Upper lobe of left lung (tissue), 6 donors: ENCODE measurements at regions not wholly inside any gene's neighbourhood (a gene's known extent, or its start where the extent isn't known, plus 50 kb on each side); places are given as distances from the start of the nearest gene placed in this dataset.

Experiments
- ATAC-seq, 2 donors: fragments of 200-7000 bp; cut with Tn5 transposase; one replicate each; pipeline ENCODE4 v1.9.1; 2022; ENCODE audit warnings: mild to moderate bottlenecking in 2 of 2, moderate library complexity in 2 of 2; ENCODE audit not compliant: low FRiP score in 2 of 2
- DNase-seq, 2 donors: peaks; one replicate each; pipeline ENCODE4 v3.0.0-alpha.2; 2019 to 2020
- H3K27ac ChIP-seq, 4 donors: fragments of 200-600 bp; sonication (generic); one replicate each; pipeline ENCODE4 v1.5.1; 2016 to 2019
- H3K27me3 ChIP-seq, 4 donors: fragments of 200-600 bp; sonication (generic); one replicate each; pipeline ENCODE4 v1.5.1; 2017 to 2019
- H3K36me3 ChIP-seq, 4 donors: fragments of 200-600 bp; sonication (generic); one replicate each; pipeline ENCODE4 v1.5.1; 2016 to 2019
- H3K4me1 ChIP-seq, 4 donors: fragments of 200-600 bp; sonication (generic); one replicate each; pipeline ENCODE4 v1.5.1; 2018 to 2019
- H3K4me3 ChIP-seq, 4 donors: fragments of 200-600 bp; sonication (generic); one replicate each; pipeline ENCODE4 v1.5.1; 2017 to 2019; ENCODE audit warnings: mild to moderate bottlenecking in 2 of 4, moderate library complexity in 1 of 4
- H3K9me3 ChIP-seq, 4 donors: fragments of 200-600 bp; sonication (generic); one replicate each; pipeline ENCODE4 v1.5.1; 2018 to 2019
- CTCF ChIP-seq, 6 experiments: fragments of 450-650 bp in 4 of 6; fragments of 200-600 bp in 2 of 6; sonication (generic) in 2 of 6; IDR thresholded peaks; one replicate each; pipeline ENCODE4 v1.5.1; 2016 to 2019; ENCODE audit warnings: antibody characterized with exemption in 6 of 6
- EP300 ChIP-seq, 4 donors: sonication (generic); formaldehyde crosslinking; IDR thresholded peaks; one replicate each; pipeline ENCODE4 v1.5.1; 2017; ENCODE audit warnings: antibody characterized with exemption in 4 of 4, control low read depth in 2 of 4
- POLR2A ChIP-seq, 4 donors: fragments of 450-650 bp; IDR thresholded peaks; one replicate each; pipeline ENCODE4 v1.5.1; 2016 to 2017; ENCODE audit warnings: antibody characterized with exemption in 4 of 4, mild to moderate bottlenecking in 2 of 4
- POLR2AphosphoS5 ChIP-seq, 2 donors: sonication (generic); formaldehyde crosslinking; IDR thresholded peaks; one replicate each; pipeline ENCODE4 v1.5.1; 2017; ENCODE audit warnings: antibody characterized with exemption in 2 of 2
- WGBS, 2 donors: methylation state at CpG; one replicate each; pipeline ENCODE4 v1.1.5; 2017 to 2018; 5-methylcytosine and 5-hydroxymethylcytosine counted together
- donor health status: DM: no; HTN: no; CAD: no; lungs with moderate emphysema.
- donor health status: DM: no; HTN: yes; CAD: no; lungs with severe emphysema.

GRCh38 chr17:73722165-73722564, 77.9 kb upstream of the SDK2 start:
- Histone ChIP-seq H3K27me3 (no peaks in the 10 kb centered on the region), H3K4me1 (peaks cover 8 to 13% (median 10%) of the 10 kb centered on the region in 4 donors), H3K9me3 (no peaks in the 10 kb centered on the region), H3K27ac (no peak overlapping the region), H3K36me3 (no peaks in the 10 kb centered on the region), H3K4me3 (no peak overlapping the region)
- ATAC-seq: no peak
- TF ChIP-seq CTCF (IDR thresholded peaks at IDR 0.05): no peak
- no peak for TF ChIP-seq POLR2AphosphoS5 (IDR thresholded peaks at IDR 0.05)
- TF ChIP-seq POLR2A (IDR thresholded peaks at IDR 0.05): no peak
- no peak for TF ChIP-seq EP300 (IDR thresholded peaks at IDR 0.05)
- no peak for DNase-seq
- 64 to 68% methylated on average over 6 of the region's 6 CpGs for WGBS, 2 donors

DNA sequence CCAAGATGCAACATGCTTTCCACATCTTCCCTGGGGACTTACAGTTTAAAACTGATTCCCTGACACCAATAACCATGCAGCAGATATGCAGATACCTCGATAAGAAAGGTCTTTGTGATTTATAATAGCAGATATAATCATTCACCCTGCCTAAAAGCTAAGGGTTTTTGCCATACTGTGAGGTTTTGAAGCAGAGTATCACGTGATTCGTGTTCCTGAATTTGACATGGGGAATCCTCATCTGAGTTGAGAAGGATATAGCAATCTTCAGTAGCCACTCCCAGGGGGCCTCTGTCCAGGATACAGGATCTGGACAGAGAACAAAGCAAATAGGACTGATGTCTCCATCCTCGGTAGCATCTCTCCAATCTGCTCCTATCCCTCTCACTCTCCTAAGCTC, 79.1 kb upstream of the SDK2 start:
- no peak for DNase-seq
- no peak for ATAC-seq
- TF ChIP-seq POLR2A (IDR thresholded peaks at IDR 0.05): no peak
- no peak for TF ChIP-seq POLR2AphosphoS5 (IDR thresholded peaks at IDR 0.05)
- no peak for TF ChIP-seq EP300 (IDR thresholded peaks at IDR 0.05)
- TF ChIP-seq CTCF (IDR thresholded peaks at IDR 0.05): no peak

DNA sequence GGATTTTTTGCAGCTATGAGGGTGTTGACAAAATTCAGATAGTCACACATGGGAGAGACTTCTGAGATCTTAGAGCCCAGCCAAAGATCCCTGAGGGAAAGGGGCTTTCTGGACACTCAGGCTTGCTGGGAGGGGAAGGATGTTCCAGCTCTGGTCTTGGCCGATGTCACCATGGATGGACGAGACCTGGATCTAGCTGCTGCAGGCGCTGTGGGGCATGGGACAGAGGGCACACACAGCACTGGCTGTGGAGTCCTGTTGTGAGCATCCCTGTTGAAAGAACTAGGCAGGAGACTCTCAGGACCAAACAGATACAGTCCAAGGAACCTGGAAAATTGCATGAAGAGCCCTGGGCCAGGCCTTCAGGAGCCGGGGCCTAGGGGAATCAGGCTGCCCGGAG, 80.1 kb upstream of the SDK2 start:
- no peak overlapping the region for H3K4me3 ChIP-seq
- H3K4me1 ChIP-seq: peaks cover 3 to 7% (median 6%) of the 10 kb centered on the region in 4 donors
- no peaks in the 10 kb centered on the region for H3K27me3 ChIP-seq
- TF ChIP-seq POLR2AphosphoS5 (IDR thresholded peaks at IDR 0.05) (no peak), POLR2A (IDR thresholded peaks at IDR 0.05) (no peak), CTCF (IDR thresholded peaks at IDR 0.05) (no peak), EP300 (IDR thresholded peaks at IDR 0.05) (no peak)
- no peak overlapping the region for H3K27ac ChIP-seq
- ATAC-seq (no peak), DNase-seq (no peak)
- no peaks in the 10 kb centered on the region for H3K9me3 ChIP-seq
- 84 to 98% methylated on average over 5 of the region's 5 CpGs for WGBS, 2 donors
- H3K36me3 ChIP-seq: no peaks in the 10 kb centered on the region

More for the DNA sequence above, 79.1 kb upstream of the SDK2 start:
- Histone ChIP-seq H3K4me1 (peaks cover 8 to 13% (median 10%) of the 10 kb centered on the region in 4 donors), H3K4me3 (no peak overlapping the region), H3K27me3 (no peaks in the 10 kb centered on the region), H3K27ac (no peak overlapping the region), H3K9me3 (no peaks in the 10 kb centered on the region), H3K36me3 (no peaks in the 10 kb centered on the region)
- WGBS, 2 donors: 75 to 77% methylated on average over 4 of the region's 4 CpGs

DNA sequence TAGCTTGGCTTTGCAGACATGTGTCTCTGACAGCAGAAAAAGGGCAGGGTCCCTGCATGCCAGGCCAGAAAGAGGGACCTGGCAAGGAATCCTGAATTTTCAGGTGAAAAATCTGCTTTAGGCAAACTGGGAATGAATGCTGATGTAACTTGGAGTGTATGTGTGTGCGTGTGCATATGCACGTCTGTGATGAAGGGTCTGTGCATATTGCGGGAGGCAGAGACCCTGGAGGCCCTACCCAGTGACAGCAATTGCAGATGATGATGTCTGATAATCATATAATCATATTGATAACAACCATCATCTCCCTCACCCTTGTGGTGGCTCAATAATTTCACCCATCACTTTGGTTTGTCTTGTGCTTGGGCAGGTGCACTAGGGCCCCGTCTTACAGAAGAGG, 80.7 kb upstream of the SDK2 start:
- Histone ChIP-seq H3K27ac (no peak overlapping the region), H3K4me1 (peaks cover 0 to 3% (median under 1%) of the 10 kb centered on the region in 4 donors), H3K4me3 (no peak overlapping the region), H3K36me3 (no peaks in the 10 kb centered on the region), H3K27me3 (no peaks in the 10 kb centered on the region), H3K9me3 (no peaks in the 10 kb centered on the region)
- TF ChIP-seq EP300 (IDR thresholded peaks at IDR 0.05) (no peak), POLR2AphosphoS5 (IDR thresholded peaks at IDR 0.05) (no peak), POLR2A (IDR thresholded peaks at IDR 0.05) (no peak), CTCF (IDR thresholded peaks at IDR 0.05) (no peak)
- 85 to 94% methylated on average over 4 of the region's 4 CpGs for WGBS, 2 donors
- ATAC-seq (no peak), DNase-seq (no peak)

GRCh38 chr17:73725794-73726515, 81.7 kb upstream of the SDK2 start:
- Histone ChIP-seq H3K4me1 (no peaks in the 10 kb centered on the region), H3K27me3 (no peaks in the 10 kb centered on the region), H3K4me3 (no peak overlapping the region), H3K36me3 (no peaks in the 10 kb centered on the region), H3K9me3 (peaks cover 0 to 6% (median 1%) of the 10 kb centered on the region in 4 donors), H3K27ac (no peak overlapping the region)
- no peak for TF ChIP-seq POLR2A (IDR thresholded peaks at IDR 0.05)
- no peak for TF ChIP-seq CTCF (IDR thresholded peaks at IDR 0.05)
- no peak for TF ChIP-seq EP300 (IDR thresholded peaks at IDR 0.05)
- TF ChIP-seq POLR2AphosphoS5 (IDR thresholded peaks at IDR 0.05): no peak
- peak in 1 of 2 donors; percentile 25 for DNase-seq
- WGBS, 2 donors: 74 to 81% methylated on average over 9 to 12 of the region's 12 CpGs
- ATAC-seq: peak in 1 of 2 donors; percentile 19
